Endodermal cell (in vitro differentiated cells): ENCODE measurements at regions not wholly inside any gene's neighbourhood (a gene's known extent, or its start where the extent isn't known, plus 50 kb on each side); places are given as distances from the start of the nearest gene placed in this dataset.

Source experiments
- DNase-seq: peaks from one replicate; pipeline ENCODE4 v3.0.0-alpha.2; 2017
- H3K27ac ChIP-seq: 2 replicates; pipeline ENCODE4 v1.5.1; 2013; ENCODE audit warnings: mild to moderate bottlenecking, low read depth, low read length, moderate library complexity
- H3K27me3 ChIP-seq: 2 replicates; pipeline ENCODE4 v1.6.1; 2013; ENCODE audit warnings: mild to moderate bottlenecking, low read length, moderate library complexity; ENCODE audit not compliant: insufficient read depth, control insufficient read depth, poor library complexity, severe bottlenecking
- H3K36me3 ChIP-seq: 2 replicates; pipeline ENCODE4 v1.7.0; 2013; ENCODE audit warnings: mild to moderate bottlenecking, low read length, moderate library complexity; ENCODE audit not compliant: control insufficient read depth, insufficient read depth
- H3K4me1 ChIP-seq: one replicate; pipeline ENCODE4 v1.7.0; 2013; ENCODE audit warnings: low read length; ENCODE audit not compliant: control insufficient read depth, insufficient read depth
- H3K4me3 ChIP-seq: 2 replicates; pipeline ENCODE4 v1.5.1; 2013; ENCODE audit warnings: mild to moderate bottlenecking, low read length, moderate library complexity
- H3K9ac ChIP-seq: 2 replicates; pipeline ENCODE4 v1.6.1; 2013; ENCODE audit warnings: mild to moderate bottlenecking, low read length, moderate library complexity; ENCODE audit not compliant: poor library complexity, severe bottlenecking; ENCODE audit errors: extremely low read depth
- H3K9me3 ChIP-seq: 2 replicates; pipeline ENCODE4 v1.6.1; 2013; ENCODE audit warnings: mild to moderate bottlenecking, low read length, moderate library complexity; ENCODE audit not compliant: control insufficient read depth
- H3K27ac Mint-ChIP-seq: 2 replicates; pipeline ENCODE4 v1.8.0; 2020; ENCODE audit warnings: mixed read lengths
- H3K27me3 Mint-ChIP-seq: 2 replicates; pipeline ENCODE4 v1.8.0; 2021; ENCODE audit warnings: mild to moderate bottlenecking, mixed read lengths; ENCODE audit not compliant: insufficient read depth
- H3K36me3 Mint-ChIP-seq: 2 replicates; pipeline ENCODE4 v1.8.0; 2020; ENCODE audit warnings: low read depth, mixed read lengths
- H3K4me1 Mint-ChIP-seq: 2 replicates; pipeline ENCODE4 v1.8.0; 2020; ENCODE audit warnings: mixed read lengths
- H3K4me3 Mint-ChIP-seq: 2 replicates; pipeline ENCODE4 v1.8.0; 2020; ENCODE audit warnings: mild to moderate bottlenecking, moderate library complexity, mixed read lengths
- H3K9me3 Mint-ChIP-seq: 2 replicates; pipeline ENCODE4 v1.8.0; 2020; ENCODE audit warnings: mild to moderate bottlenecking, mixed read lengths
- WGBS, 2 experiments: methylation state at CpG; one replicate each; pipeline versions ENCODE4 v1.1.5 to v1.1.7; 2013; ENCODE audit warnings: missing lambda C conversion rate in 2 of 2, mixed read lengths in 1 of 2; ENCODE audit not compliant: insufficient coverage in 1 of 2, insufficient read length in 1 of 2; 5-methylcytosine and 5-hydroxymethylcytosine counted together
- TF ChIP-seq, protein P1 (sequence below): fragments of 200-600 bp; sonication (generic); conservative IDR thresholded peaks from 2 replicates; pipeline ENCODE4 v1.5.0; 2021; ENCODE audit warnings: antibody characterized with exemption, mild to moderate bottlenecking

DNA sequence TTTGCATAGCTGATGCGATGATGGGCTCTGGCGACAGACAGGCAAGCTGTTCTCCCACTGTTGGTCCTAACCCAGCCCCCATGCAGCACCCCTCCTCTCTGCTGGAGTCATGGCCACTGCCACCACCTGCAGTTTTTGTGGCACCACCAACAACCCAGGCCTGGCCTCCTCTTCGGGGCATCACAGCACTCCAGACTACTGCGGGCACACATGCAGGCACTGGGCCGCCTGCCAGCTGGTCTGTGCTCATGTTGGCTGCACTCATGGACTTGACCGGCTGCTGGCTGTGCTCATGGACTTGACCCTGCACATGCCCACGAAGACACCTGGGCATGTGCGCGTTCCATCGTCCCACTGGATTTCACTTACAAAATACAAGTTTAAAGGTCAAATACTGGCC, 130.9 kb upstream of the TMEM108 start:
- peaks cover 5% of the 10 kb centered on the region for H3K9me3 ChIP-seq
- no peak overlapping the region for H3K4me3 Mint-ChIP-seq
- no peak overlapping the region for H3K9ac ChIP-seq
- H3K27me3 Mint-ChIP-seq, result no peaks in the 10 kb centered on the region
- H3K4me3 ChIP-seq, result no peak overlapping the region
- no peaks in the 10 kb centered on the region for H3K9me3 Mint-ChIP-seq
- no peak overlapping the region for H3K27ac Mint-ChIP-seq
- no peaks in the 10 kb centered on the region for H3K4me1 Mint-ChIP-seq
- no peak overlapping the region for H3K27ac ChIP-seq
- no peaks in the 10 kb centered on the region for H3K36me3 ChIP-seq
- WGBS, 2 experiments, result 96 to 98% methylated on average over 8 to 10 of the region's 10 CpGs
- TF ChIP-seq, protein P1, sequence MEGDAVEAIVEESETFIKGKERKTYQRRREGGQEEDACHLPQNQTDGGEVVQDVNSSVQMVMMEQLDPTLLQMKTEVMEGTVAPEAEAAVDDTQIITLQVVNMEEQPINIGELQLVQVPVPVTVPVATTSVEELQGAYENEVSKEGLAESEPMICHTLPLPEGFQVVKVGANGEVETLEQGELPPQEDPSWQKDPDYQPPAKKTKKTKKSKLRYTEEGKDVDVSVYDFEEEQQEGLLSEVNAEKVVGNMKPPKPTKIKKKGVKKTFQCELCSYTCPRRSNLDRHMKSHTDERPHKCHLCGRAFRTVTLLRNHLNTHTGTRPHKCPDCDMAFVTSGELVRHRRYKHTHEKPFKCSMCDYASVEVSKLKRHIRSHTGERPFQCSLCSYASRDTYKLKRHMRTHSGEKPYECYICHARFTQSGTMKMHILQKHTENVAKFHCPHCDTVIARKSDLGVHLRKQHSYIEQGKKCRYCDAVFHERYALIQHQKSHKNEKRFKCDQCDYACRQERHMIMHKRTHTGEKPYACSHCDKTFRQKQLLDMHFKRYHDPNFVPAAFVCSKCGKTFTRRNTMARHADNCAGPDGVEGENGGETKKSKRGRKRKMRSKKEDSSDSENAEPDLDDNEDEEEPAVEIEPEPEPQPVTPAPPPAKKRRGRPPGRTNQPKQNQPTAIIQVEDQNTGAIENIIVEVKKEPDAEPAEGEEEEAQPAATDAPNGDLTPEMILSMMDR, result no peak
- no peaks in the 10 kb centered on the region for H3K27me3 ChIP-seq
- H3K36me3 Mint-ChIP-seq, result no peaks in the 10 kb centered on the region
- no peak for DNase-seq
- H3K4me1 ChIP-seq, result peaks cover 3% of the 10 kb centered on the region

DNA sequence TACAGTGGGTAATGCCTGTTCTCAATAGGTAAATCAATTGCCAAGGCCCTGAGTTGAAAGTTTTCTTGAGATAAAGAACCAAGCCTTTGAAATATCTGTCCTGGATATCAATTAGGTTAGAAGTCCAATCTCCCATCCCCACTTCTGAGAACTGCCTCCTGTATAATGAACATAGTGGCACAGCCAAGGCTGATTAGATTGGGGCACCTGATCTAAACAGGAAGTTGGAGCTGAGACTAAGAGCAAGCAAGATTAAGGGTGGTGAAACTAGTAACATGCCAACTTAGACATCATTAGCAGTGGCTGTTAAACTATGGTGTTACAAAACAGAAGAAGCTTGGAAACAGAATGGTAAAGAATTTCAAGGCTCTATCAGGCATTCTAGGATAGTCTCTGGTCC, 137.7 kb upstream of the TMEM108 start:
- Mint-ChIP-seq H3K9me3 (no peaks in the 10 kb centered on the region), H3K36me3 (no peaks in the 10 kb centered on the region), H3K27me3 (no peaks in the 10 kb centered on the region), H3K4me1 (no peaks in the 10 kb centered on the region), H3K27ac (no peak overlapping the region), H3K4me3 (no peak overlapping the region)
- DNase-seq, result no peak
- no peak overlapping the region for H3K9ac ChIP-seq
- TF ChIP-seq, protein P1, result no peak
- H3K4me3 ChIP-seq, result no peak overlapping the region
- H3K9me3 ChIP-seq, result no peaks in the 10 kb centered on the region
- no peak overlapping the region for H3K27ac ChIP-seq
- H3K4me1 ChIP-seq, result no peaks in the 10 kb centered on the region
- no peaks in the 10 kb centered on the region for H3K36me3 ChIP-seq
- no peaks in the 10 kb centered on the region for H3K27me3 ChIP-seq

DNA sequence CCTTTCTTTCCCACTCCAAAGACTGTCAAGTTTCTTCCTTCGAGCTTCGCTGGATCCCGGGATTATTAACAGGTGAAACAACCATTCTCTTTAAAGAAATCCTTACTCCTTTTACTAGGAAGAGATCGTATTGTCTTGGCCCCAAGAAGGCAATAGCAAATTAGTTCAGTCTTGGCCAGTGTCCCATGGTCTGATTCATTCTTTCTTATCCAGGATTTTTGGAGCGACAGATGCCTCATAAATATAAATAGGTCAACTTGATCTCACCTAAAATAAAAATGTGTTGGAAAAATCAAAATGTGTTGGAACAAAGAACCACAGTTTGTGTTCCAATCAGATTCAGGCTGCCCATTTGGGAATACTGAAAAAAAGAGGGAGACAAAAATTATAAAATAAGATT, 140.1 kb upstream of the TMEM108 start:
- Mint-ChIP-seq H3K9me3 (no peaks in the 10 kb centered on the region), H3K27me3 (no peaks in the 10 kb centered on the region), H3K4me1 (no peaks in the 10 kb centered on the region), H3K27ac (no peak overlapping the region), H3K36me3 (no peaks in the 10 kb centered on the region), H3K4me3 (no peak overlapping the region)
- H3K36me3 ChIP-seq, result no peaks in the 10 kb centered on the region
- H3K27ac ChIP-seq, result no peak overlapping the region
- no peak for DNase-seq
- no peak overlapping the region for H3K4me3 ChIP-seq
- no peaks in the 10 kb centered on the region for H3K27me3 ChIP-seq
- TF ChIP-seq, protein P1, result no peak
- H3K9ac ChIP-seq, result no peak overlapping the region
- H3K4me1 ChIP-seq, result no peaks in the 10 kb centered on the region
- H3K9me3 ChIP-seq, result no peaks in the 10 kb centered on the region
- WGBS, 2 experiments, result 91 to 100% methylated on average over 4 to 5 of the region's 5 CpGs
